Astrocyte (in vitro differentiated cells and primary cell): ENCODE measurements at regions not wholly inside any gene's neighbourhood (a gene's known extent, or its start where the extent isn't known, plus 50 kb on each side); places are given as distances from the start of the nearest gene placed in this dataset.
"Not testable (repeated sequence)": the region's sequence is repeated elsewhere in the genome, so short reads cannot be mapped to it uniquely, and the experiment has no call there.

Experiments
- DNase-seq: peaks from one replicate; pipeline ENCODE4 v3.0.0-alpha.2; 2010; ENCODE audit warnings: low read depth
- FAIRE-seq: peaks from 2 replicates; lab custom pipeline; 2011; peaks lifted over from hg19 to GRCh38; lab: Jason Lieb, UNC
- H2AFZ ChIP-seq: 2 replicates; pipeline ENCODE4 v1.6.0; 2012; ENCODE audit warnings: low read depth, low read length, inconsistent platforms
- H3K27ac ChIP-seq: 2 replicates; pipeline ENCODE4 v1.5.1; 2011; ENCODE audit warnings: low read depth, low read length, inconsistent platforms
- H3K27me3 ChIP-seq: 2 replicates; pipeline ENCODE4 v1.6.0; 2011; ENCODE audit warnings: low read length, inconsistent platforms; ENCODE audit not compliant: insufficient read depth
- H3K36me3 ChIP-seq: 2 replicates; pipeline ENCODE4 v1.5.1; 2011; ENCODE audit warnings: low read length, inconsistent platforms; ENCODE audit not compliant: insufficient read depth
- H3K4me1 ChIP-seq: 2 replicates; pipeline ENCODE4 v1.5.1; 2011; ENCODE audit warnings: low read length, inconsistent platforms; ENCODE audit not compliant: insufficient read depth
- H3K4me2 ChIP-seq: 2 replicates; pipeline ENCODE4 v1.6.0; 2012; ENCODE audit warnings: low read length, inconsistent platforms
- H3K4me3 ChIP-seq: 2 replicates; pipeline ENCODE4 v1.5.1; 2011; ENCODE audit warnings: low read depth, mild to moderate bottlenecking, low read length, inconsistent platforms; ENCODE audit not compliant: insufficient read depth
- H3K79me2 ChIP-seq: 2 replicates; pipeline ENCODE4 v1.6.0; 2012; ENCODE audit warnings: mild to moderate bottlenecking, low read length, inconsistent platforms; ENCODE audit not compliant: insufficient read depth
- H3K9ac ChIP-seq: 2 replicates; pipeline ENCODE4 v1.6.0; 2012; ENCODE audit warnings: mild to moderate bottlenecking, low read length, inconsistent platforms
- H3K9me3 ChIP-seq: 2 replicates; pipeline ENCODE4 v1.5.1; 2012; ENCODE audit warnings: low read depth, mild to moderate bottlenecking, low read length, inconsistent platforms; ENCODE audit not compliant: insufficient read depth
- H4K20me1 ChIP-seq: 2 replicates; pipeline ENCODE4 v1.6.0; 2012; ENCODE audit warnings: low read length, inconsistent platforms; ENCODE audit not compliant: insufficient read depth
- H3K27ac Mint-ChIP-seq: one replicate; pipeline ENCODE4 v1.8.0; 2021; ENCODE audit warnings: mild to moderate bottlenecking, mixed read lengths; ENCODE audit not compliant: unreplicated experiment
- H3K27me3 Mint-ChIP-seq: one replicate; pipeline ENCODE4 v1.8.0; 2021; ENCODE audit warnings: low read depth, mixed read lengths; ENCODE audit not compliant: unreplicated experiment
- H3K36me3 Mint-ChIP-seq: one replicate; pipeline ENCODE4 v1.8.0; 2021; ENCODE audit warnings: low read depth, mixed read lengths; ENCODE audit not compliant: unreplicated experiment
- H3K4me1 Mint-ChIP-seq: one replicate; pipeline ENCODE4 v1.8.0; 2021; ENCODE audit warnings: low read depth, mixed read lengths; ENCODE audit not compliant: unreplicated experiment
- H3K4me3 Mint-ChIP-seq: one replicate; pipeline ENCODE4 v1.8.0; 2021; ENCODE audit warnings: mild to moderate bottlenecking, moderate library complexity, mixed read lengths; ENCODE audit not compliant: unreplicated experiment
- H3K9me3 Mint-ChIP-seq: one replicate; pipeline ENCODE4 v1.8.0; 2021; ENCODE audit warnings: mild to moderate bottlenecking, mixed read lengths; ENCODE audit not compliant: unreplicated experiment
- CTCF ChIP-seq: IDR thresholded peaks from 2 replicates; pipeline ENCODE4 v1.5.1; 2011; ENCODE audit warnings: low read depth, mild to moderate bottlenecking, inconsistent platforms, low read length, moderate library complexity; ENCODE audit not compliant: insufficient read depth
- EZH2 ChIP-seq: IDR thresholded peaks from 2 replicates; pipeline ENCODE4 v1.6.1; 2012; ENCODE audit warnings: mild to moderate bottlenecking, low read length, inconsistent platforms; ENCODE audit not compliant: insufficient read depth

DNA sequence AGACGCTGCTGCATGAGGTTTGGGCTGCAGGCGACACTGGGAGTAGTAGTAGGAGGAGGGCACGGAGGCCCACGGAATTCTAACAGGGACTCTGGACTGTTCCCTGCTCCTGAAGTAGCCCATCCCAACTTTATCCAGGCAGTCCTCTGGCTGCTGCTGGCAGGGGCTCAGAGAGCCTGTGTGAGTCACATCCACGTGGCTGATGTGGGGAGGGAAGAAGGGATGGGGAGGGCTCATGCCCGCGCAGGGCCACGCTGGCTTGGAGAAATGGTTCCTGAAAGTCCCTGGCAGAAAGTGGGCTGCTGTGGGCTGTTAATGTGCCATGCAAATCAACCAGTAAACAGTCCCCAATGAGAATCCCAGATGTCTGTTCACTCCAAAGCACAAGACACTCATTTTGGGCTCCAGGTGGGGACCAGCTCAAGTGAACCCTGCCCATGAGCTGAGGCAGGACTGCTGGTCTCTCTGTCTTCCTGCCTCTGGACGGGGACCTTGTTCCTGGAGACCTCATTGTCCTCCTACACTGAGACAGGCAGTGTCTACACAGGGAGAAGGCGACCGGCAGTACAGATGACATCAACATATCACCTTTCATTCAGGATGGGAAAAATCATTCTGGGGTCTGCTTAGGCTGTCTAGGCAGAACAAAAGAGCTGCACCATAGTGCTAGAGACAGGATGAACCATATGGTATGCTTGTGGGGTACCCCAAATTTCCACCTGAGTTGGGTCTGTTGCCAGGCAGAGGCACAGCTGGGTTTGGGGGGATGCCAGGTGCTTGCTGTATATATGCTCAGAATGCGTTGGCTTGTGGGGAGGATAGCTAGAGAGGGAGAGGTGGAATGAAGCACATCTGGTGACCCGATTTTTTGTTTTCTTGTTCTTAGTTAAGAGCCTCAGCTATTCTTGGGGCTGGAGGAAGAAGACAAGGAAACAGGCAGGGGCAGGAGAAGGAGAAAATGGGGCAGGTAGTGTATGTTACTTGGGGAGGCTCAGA is 57.9 kb upstream of the FMOD start:
- Mint-ChIP-seq H3K4me3 (no peak overlapping the region), H3K27me3 (peaks cover 36% of the 10 kb centered on the region), H3K4me1 (no peaks in the 10 kb centered on the region), H3K36me3 (peaks cover 4% of the 10 kb centered on the region), H3K27ac (no peak overlapping the region), H3K9me3 (peaks cover 36% of the 10 kb centered on the region)
- Histone ChIP-seq H3K79me2 (no peaks in the 10 kb centered on the region), H3K4me2 (peak overlapping the region; percentile 8), H3K9me3 (no peaks in the 10 kb centered on the region), H3K4me3 (no peak overlapping the region), H4K20me1 (no peaks in the 10 kb centered on the region), H3K4me1 (peaks cover 7% of the 10 kb centered on the region), H3K9ac (no peak overlapping the region), H2AFZ (peak overlapping the region; percentile 77), H3K36me3 (no peaks in the 10 kb centered on the region), H3K27me3 (no peaks in the 10 kb centered on the region), H3K27ac (no peak overlapping the region)
- DNase-seq (peak; percentile 76), FAIRE-seq (no peak)
- TF ChIP-seq CTCF, result no peak

DNA sequence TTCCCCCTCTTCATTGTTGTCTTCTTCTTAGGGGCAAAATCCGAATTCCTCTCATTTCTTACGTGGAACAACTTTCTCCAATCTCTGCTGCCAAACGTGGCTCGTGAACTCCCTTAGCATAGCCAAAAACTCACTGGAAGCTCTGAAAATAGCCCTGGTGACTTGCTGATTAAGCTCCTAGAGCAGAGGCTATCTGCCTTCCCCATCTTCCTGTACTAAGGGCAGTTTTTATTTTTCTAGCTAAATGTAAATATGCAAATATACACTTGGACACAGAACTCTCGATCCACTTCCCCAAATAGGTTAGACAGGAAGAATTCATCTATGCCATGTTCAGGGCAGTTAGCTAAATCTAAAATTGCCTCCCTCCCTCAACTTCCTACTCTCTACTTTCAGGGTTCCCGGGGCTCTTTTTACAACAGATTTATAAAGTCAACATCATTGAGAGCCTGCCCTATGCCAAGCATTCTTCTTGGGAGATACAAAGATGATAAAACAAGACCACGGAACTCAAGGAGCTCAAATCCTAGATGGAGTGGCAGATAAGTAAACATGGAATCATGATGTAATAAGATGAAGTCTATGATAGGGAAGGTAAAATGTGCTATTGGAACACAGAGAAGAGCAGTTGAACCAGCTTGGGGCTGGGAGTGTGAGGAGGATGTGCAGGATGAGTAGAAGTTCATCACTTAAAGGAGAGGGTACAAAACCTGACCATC is 59.4 kb upstream of the FMOD start:
- peaks cover 2% of the 10 kb centered on the region for H3K36me3 Mint-ChIP-seq
- no peaks in the 10 kb centered on the region for H3K9me3 ChIP-seq
- no peak overlapping the region for H3K4me3 ChIP-seq
- no peak overlapping the region for H3K4me3 Mint-ChIP-seq
- TF ChIP-seq CTCF, result no peak
- no peak for TF ChIP-seq EZH2
- FAIRE-seq (no peak), DNase-seq (no peak)
- H3K27me3 ChIP-seq, result no peaks in the 10 kb centered on the region
- H3K27ac Mint-ChIP-seq, result no peak overlapping the region
- no peak overlapping the region for H3K4me2 ChIP-seq
- H3K27ac ChIP-seq, result no peak overlapping the region
- H3K9me3 Mint-ChIP-seq, result peaks cover 37% of the 10 kb centered on the region
- H3K79me2 ChIP-seq, result no peaks in the 10 kb centered on the region
- no peaks in the 10 kb centered on the region for H4K20me1 ChIP-seq
- H3K9ac ChIP-seq, result no peak overlapping the region
- H3K4me1 ChIP-seq, result peaks cover 7% of the 10 kb centered on the region
- no peak overlapping the region for H2AFZ ChIP-seq
- H3K36me3 ChIP-seq, result no peaks in the 10 kb centered on the region
- peaks cover 40% of the 10 kb centered on the region for H3K27me3 Mint-ChIP-seq
- no peaks in the 10 kb centered on the region for H3K4me1 Mint-ChIP-seq

DNA sequence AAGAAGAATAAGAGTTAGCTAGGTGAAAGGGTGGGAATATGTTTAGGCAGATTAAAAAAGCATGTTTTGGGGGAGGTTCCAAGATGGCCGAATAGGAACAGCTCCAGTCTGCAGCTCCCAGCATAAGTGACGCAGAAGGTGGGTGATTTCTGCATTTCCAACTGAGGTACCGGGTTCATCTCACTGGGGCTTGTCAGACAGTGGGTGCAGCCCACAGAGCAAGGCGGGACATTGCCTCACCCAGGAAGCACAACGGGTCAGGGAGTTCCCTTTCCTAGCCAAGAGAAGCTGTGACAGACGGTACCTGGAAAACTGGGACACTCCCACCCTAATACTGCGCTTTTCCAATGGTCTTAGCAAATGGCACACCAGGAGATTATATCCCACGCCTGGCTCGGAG is 60.5 kb upstream of the FMOD start:
- peaks cover 36% of the 10 kb centered on the region for H3K9me3 Mint-ChIP-seq
- H3K27ac Mint-ChIP-seq, H3K4me3 Mint-ChIP-seq, H2AFZ ChIP-seq, H3K9me3 ChIP-seq, H3K4me2 ChIP-seq, FAIRE-seq, H3K4me1 ChIP-seq, H3K4me1 Mint-ChIP-seq, H3K36me3 ChIP-seq, H3K27ac ChIP-seq, H3K4me3 ChIP-seq, H3K36me3 Mint-ChIP-seq, H3K27me3 ChIP-seq, H4K20me1 ChIP-seq, H3K79me2 ChIP-seq, DNase-seq, H3K9ac ChIP-seq: not testable (repeated sequence)
- H3K27me3 Mint-ChIP-seq, result peaks cover 41% of the 10 kb centered on the region
